ENCODE measurements at regions not wholly inside any gene's neighbourhood (a gene's known extent, or its start where the extent isn't known, plus 50 kb on each side); places are given as distances from the start of the nearest gene placed in this dataset.

DNA sequence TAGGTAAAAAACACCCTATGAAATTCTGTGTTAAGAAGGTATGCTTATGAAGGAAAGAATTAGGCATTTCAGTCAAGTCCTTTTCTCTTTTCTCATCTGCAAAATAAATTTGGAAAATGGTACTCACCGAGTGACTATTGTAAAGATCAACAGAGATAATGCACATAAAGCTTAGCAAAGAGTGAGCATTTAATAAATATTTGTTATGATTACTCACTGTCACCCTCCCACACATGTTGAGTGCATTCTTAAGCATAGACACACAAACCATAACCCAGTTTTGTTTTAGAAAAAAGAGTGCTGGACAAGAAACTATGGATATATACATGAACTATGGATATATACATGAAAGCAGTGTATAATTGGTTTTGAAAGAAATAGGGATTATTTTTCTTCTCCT is 54.7 kb upstream of the PRLR start:
- Mint-ChIP-seq H3K36me3 (ENCODE audit: low read depth) (no peaks in the 10 kb centered on the region), H3K27ac (no peak overlapping the region), H3K27me3 (no peaks in the 10 kb centered on the region), H3K4me3 (no peak overlapping the region), H3K9me3 (peaks cover 4% of the 10 kb centered on the region), H3K4me1 (ENCODE audit: low read depth) (no peaks in the 10 kb centered on the region)
- DNase-seq: no peak

DNA sequence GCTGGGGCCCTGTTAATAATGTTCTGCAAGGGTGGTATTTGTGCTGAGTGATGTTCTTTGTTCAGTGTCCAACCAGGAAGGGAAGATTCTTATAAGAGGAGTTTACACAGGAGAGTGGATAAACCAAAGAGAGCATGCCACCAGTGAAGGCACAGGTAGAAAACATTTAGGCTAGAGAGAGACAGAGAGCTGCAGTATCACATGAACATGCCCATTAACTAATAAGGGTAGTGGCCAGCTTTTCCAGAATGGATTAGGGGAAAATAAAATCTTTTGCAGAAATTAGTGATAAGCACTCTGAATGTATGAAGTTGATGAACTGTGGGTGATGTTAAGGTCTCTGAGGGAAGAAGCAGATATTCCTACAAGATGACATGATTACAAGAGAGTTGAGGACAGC is 54.1 kb upstream of the PRLR start:
- Mint-ChIP-seq H3K27me3 (peaks cover 2% of the 10 kb centered on the region), H3K4me3 (no peak overlapping the region), H3K27ac (no peak overlapping the region), H3K9me3 (peaks cover 4% of the 10 kb centered on the region), H3K36me3 (ENCODE audit: low read depth) (no peaks in the 10 kb centered on the region), H3K4me1 (ENCODE audit: low read depth) (no peaks in the 10 kb centered on the region)
- DNase-seq: no peak

DNA sequence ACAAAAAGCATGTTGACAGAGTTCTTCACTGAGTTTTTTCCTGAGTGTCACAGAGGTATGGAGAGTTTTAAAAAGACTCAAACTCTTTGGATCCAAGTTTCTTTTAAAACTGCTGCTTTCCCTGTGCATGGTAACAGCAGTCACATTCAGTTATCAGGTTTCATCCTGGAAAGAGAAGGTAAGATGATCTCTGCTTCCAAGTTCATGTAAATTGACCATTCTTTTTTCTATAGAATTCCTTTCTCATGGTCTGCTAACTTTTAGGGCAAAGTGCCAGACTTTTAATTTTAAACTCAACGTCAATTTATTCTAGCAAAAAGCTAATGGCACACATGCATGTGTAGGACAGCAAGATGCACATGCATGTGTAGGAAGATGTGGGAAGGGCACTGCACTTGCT is 52.5 kb upstream of the PRLR start:
- Mint-ChIP-seq H3K4me1 (ENCODE audit: low read depth) (no peaks in the 10 kb centered on the region), H3K9me3 (peaks cover 4% of the 10 kb centered on the region), H3K27me3 (peaks cover 11% of the 10 kb centered on the region), H3K27ac (no peak overlapping the region), H3K4me3 (no peak overlapping the region), H3K36me3 (ENCODE audit: low read depth) (no peaks in the 10 kb centered on the region)
- no peak for DNase-seq

DNA sequence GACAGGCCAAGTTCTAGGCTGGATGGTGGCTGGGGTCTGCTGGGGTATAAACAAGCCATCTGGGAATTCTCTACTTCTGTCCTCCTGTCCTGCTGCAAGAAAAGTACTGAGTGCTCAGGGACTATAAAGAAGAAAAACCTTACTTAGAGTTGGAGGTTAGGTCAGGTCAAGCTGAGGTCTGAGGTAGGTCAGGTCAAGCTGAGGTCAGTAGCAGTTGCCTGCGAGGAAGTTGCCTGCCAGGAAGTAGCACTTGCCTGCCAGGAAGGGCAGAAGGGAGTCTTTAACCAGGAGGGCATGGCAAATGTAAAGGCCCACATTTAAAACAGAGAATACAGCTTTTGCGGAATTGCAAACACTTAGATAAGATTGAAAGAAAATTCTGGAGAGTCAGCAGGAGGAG is 51.3 kb upstream of the PRLR start:
- Mint-ChIP-seq H3K4me1 (ENCODE audit: low read depth) (no peaks in the 10 kb centered on the region), H3K27ac (no peak overlapping the region), H3K4me3 (no peak overlapping the region)

More for the DNA sequence above, 51.3 kb upstream of the PRLR start:
- H3K27me3 Mint-ChIP-seq: peaks cover 11% of the 10 kb centered on the region
- no peaks in the 10 kb centered on the region for H3K36me3 Mint-ChIP-seq (ENCODE audit: low read depth)
- DNase-seq: no peak
- H3K9me3 Mint-ChIP-seq: peaks cover 4% of the 10 kb centered on the region

Data from activated T-cell treated with anti-CD3 and anti-CD28 coated beads, Interleukin-2, amount 50 U/mL, for 24 hours (primary cell).